ENCODE measurements at regions not wholly inside any gene's neighbourhood (a gene's known extent, or its start where the extent isn't known, plus 50 kb on each side); places are given as distances from the start of the nearest gene placed in this dataset.

- no peaks in the 10 kb centered on the region for H3K36me3 ChIP-seq
- no peak for TF ChIP-seq CTCF (IDR thresholded peaks at IDR 0.05)
- no peak for TF ChIP-seq POLR2A (IDR thresholded peaks at IDR 0.05; ENCODE audit: low read depth)
- TF ChIP-seq POLR2AphosphoS5 (IDR thresholded peaks at IDR 0.05), result no peak
- no peak for TF ChIP-seq EP300 (IDR thresholded peaks at IDR 0.05)
- H3K4me1 ChIP-seq, result no peaks in the 10 kb centered on the region
- no peak overlapping the region for H3K27ac ChIP-seq (replicated peaks in 1 of 4)
- H3K27me3 ChIP-seq, result peaks cover 0 to 38% (median 0%) of the 10 kb centered on the region in 4 donors
- H3K9me3 ChIP-seq, result no peaks in the 10 kb centered on the region
- DNase-seq (ENCODE audit: extremely low spot score), result no peak
- no peak overlapping the region for H3K4me3 ChIP-seq
- WGBS, result 68% methylated on average over 6 of the region's 6 CpGs
- intact Hi-C loops (cut with DNase I), result no loop called here
Measured at GRCh38 chr9:135240222-135240621, 152.8 kb downstream of the OLFM1 start.

GRCh38 chr9:135240871-135241311, 153.4 kb downstream of the OLFM1 start:
- Histone ChIP-seq H3K36me3 (no peaks in the 10 kb centered on the region), H3K9me3 (no peaks in the 10 kb centered on the region), H3K4me3 (no peak overlapping the region), H3K27me3 (peaks cover 0 to 45% (median 0%) of the 10 kb centered on the region in 4 donors), H3K4me1 (no peaks in the 10 kb centered on the region), H3K27ac (replicated peaks in 1 of 4) (no peak overlapping the region)
- DNase-seq (ENCODE audit: extremely low spot score), result no peak
- 88% methylated on average over 11 of the region's 11 CpGs for WGBS
- no peak for TF ChIP-seq EP300 (IDR thresholded peaks at IDR 0.05)
- TF ChIP-seq CTCF (IDR thresholded peaks at IDR 0.05), result no peak
- TF ChIP-seq POLR2A (IDR thresholded peaks at IDR 0.05; ENCODE audit: low read depth), result no peak
- no peak for TF ChIP-seq POLR2AphosphoS5 (IDR thresholded peaks at IDR 0.05)
- intact Hi-C loops (cut with DNase I), result no loop called here

- DNase-seq (ENCODE audit: extremely low spot score), result no peak
Measured at GRCh38 chr9:135241381-135242048, 154.0 kb downstream of the OLFM1 start.

GRCh38 chr9:135242049-135242396, 154.6 kb downstream of the OLFM1 start:
- peaks cover 0 to 56% (median 0%) of the 10 kb centered on the region in 4 donors for H3K27me3 ChIP-seq
- WGBS, result 64% methylated on average over 9 of the region's 9 CpGs
- no peak overlapping the region for H3K27ac ChIP-seq (replicated peaks in 1 of 4)

More at GRCh38 chr9:135241381-135242048, 154.0 kb downstream of the OLFM1 start:
- intact Hi-C loops (cut with DNase I), result no loop called here
- Histone ChIP-seq H3K4me3 (no peak overlapping the region), H3K36me3 (no peaks in the 10 kb centered on the region), H3K9me3 (no peaks in the 10 kb centered on the region), H3K27me3 (peaks cover 0 to 51% (median 0%) of the 10 kb centered on the region in 4 donors), H3K27ac (replicated peaks in 1 of 4) (no peak overlapping the region), H3K4me1 (no peaks in the 10 kb centered on the region)
- no peak for TF ChIP-seq CTCF (IDR thresholded peaks at IDR 0.05)
- TF ChIP-seq POLR2AphosphoS5 (IDR thresholded peaks at IDR 0.05), result no peak
- no peak for TF ChIP-seq POLR2A (IDR thresholded peaks at IDR 0.05; ENCODE audit: low read depth)
- TF ChIP-seq EP300 (IDR thresholded peaks at IDR 0.05), result no peak
- 75% methylated on average over 16 of the region's 19 CpGs for WGBS

More at GRCh38 chr9:135242049-135242396, 154.6 kb downstream of the OLFM1 start:
- intact Hi-C loops (cut with DNase I), result no loop called here
- Histone ChIP-seq H3K9me3 (no peaks in the 10 kb centered on the region), H3K4me1 (no peaks in the 10 kb centered on the region), H3K36me3 (no peaks in the 10 kb centered on the region), H3K4me3 (no peak overlapping the region)
- TF ChIP-seq POLR2AphosphoS5 (IDR thresholded peaks at IDR 0.05), result no peak
- TF ChIP-seq EP300 (IDR thresholded peaks at IDR 0.05), result no peak
- TF ChIP-seq CTCF (IDR thresholded peaks at IDR 0.05), result no peak
- no peak for TF ChIP-seq POLR2A (IDR thresholded peaks at IDR 0.05; ENCODE audit: low read depth)
- no peak for DNase-seq (ENCODE audit: extremely low spot score)
